Midbrain (tissue), 1 donor: ENCODE measurements at regions not wholly inside any gene's neighbourhood (a gene's known extent, or its start where the extent isn't known, plus 50 kb on each side); places are given as distances from the start of the nearest gene placed in this dataset.

Experiments
- DNase-seq: peaks from one replicate; lab custom pipeline; 2025; lab: John Stamatoyannopoulos, UW

- no peak for DNase-seq
Measured at GRCh38 chr3:127107491-127108375, 85.2 kb upstream of the PRR23E start.

GRCh38 chr3:127108796-127109195 lies 84.1 kb upstream of the PRR23E start:
- DNase-seq, result no peak

GRCh38 chr3:127110982-127111693 lies 81.8 kb upstream of the PRR23E start:
- no peak for DNase-seq

DNA sequence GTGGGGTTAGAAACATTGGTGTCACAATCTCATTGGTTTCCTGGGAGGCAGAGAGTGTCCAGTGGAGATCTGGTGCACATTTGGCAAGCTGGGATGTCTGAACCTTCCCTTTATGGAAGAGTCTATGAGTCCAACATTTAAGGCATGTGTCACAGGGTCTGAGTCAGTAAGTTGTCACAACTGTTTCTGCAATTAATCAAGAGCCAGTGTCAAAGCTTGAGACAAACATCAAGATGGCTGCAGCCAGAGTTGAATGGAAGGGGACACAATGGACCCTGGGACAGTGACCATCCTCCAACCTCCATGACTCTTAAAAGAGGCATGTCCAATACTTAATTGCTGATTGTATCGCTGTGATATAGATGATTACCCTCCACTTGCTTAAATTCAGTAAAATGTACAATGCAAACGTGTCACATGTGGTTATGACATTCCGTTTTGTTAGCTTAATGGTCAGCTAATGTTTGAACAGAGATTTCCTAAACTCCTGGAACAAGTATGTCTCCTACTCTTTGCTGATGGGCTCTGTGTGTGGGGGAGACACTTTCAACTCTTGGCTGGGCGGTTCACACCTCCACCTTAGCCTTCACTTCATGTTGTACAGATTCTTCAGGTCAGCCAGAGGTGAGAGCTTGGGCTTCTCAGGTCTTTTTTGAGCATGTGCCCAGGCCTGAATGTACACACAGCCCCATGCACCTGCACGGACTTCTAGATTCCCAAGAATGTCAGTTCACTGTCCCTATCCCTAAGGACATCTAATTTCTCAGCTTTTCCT lies 79.9 kb upstream of the PRR23E start:
- DNase-seq, result no peak

DNA sequence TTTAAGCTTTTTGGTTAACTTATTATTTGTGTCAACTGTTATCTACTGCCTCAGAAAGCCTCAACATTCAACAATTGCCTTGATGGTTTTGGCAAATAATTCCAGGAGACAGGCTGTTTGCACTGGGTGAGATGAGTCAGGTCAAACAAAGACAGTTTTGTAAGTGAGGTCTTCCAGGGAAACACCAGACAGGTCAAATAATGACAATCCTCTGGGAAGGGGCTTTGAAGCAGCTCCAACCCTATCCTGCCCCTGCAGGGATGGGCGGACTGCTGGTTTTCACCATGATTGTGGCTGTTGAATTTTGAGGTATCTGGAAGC lies 79.4 kb upstream of the PRR23E start:
- DNase-seq, result no peak

- DNase-seq, result no peak
Measured at GRCh38 chr3:127114337-127115070, 78.4 kb upstream of the PRR23E start.

DNA sequence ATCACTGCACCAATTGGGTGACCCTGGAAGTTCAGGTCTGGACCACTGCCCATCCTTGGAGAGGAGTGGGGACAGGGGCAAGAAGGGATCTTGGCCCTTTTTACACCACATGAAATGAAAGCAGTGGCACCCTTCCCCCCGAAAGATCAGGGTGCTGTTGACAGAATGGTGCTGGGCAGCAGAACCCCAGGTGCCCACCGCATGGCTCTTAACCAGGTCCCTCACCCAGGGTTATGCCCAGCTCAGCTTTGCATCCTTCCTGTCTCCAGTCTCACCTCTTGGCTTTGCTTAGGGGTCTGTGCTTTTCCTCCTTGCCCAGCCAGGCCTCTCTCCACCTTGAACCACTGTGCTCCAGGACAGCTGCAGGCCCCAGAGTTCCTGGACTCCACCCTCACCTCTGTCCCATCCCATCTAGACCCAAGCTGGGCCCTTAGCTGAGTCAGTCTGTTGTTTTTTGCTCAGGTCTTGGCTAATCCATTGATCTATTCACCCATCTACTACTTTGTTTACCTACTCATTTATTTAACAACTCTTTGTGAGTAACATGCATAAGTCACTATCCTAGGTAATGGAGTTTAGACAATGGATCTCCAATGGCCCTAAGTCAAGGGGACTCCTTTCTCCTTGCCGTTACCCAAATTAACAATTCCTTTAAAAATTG lies 77.1 kb upstream of the PRR23E start:
- DNase-seq, result no peak

GRCh38 chr3:127118366-127118765 lies 74.6 kb upstream of the PRR23E start:
- DNase-seq, result no peak

DNA sequence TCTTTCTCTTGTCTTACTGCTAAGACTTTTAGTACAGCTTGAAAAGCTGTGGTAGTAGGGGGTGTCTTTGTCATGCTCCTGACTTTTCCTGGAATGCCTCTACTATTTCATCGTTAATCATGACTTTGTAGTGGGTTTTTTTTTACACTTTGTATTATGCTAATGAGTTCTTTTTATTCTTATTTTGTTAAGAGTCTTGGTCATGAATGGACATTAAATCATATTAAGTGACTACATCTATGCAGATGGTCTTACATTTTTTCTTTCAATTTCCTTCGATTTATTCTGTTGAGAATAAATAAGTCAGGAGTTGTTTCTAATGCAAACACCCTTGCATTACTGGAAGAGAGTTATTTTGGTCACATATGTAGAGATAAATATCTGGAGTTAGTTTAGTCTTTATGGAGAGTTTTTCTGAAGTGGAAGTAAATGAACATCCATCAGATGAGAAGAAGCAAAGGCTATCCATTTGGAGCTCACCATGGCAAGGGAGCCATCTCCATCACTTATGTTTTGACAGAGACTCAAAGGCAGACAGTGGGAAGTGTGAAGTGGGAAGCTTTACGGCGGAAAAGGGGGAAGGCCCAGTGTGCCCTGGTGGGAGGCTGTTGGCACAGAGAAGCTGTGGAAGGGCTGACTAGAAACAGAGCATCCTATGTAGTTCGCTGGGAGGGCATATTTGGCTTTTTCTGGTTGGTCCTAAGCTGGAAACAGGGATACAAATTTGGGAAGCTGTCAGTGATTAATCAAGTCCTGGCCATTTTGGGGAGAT lies 73.1 kb upstream of the PRR23E start:
- no peak for DNase-seq

DNA sequence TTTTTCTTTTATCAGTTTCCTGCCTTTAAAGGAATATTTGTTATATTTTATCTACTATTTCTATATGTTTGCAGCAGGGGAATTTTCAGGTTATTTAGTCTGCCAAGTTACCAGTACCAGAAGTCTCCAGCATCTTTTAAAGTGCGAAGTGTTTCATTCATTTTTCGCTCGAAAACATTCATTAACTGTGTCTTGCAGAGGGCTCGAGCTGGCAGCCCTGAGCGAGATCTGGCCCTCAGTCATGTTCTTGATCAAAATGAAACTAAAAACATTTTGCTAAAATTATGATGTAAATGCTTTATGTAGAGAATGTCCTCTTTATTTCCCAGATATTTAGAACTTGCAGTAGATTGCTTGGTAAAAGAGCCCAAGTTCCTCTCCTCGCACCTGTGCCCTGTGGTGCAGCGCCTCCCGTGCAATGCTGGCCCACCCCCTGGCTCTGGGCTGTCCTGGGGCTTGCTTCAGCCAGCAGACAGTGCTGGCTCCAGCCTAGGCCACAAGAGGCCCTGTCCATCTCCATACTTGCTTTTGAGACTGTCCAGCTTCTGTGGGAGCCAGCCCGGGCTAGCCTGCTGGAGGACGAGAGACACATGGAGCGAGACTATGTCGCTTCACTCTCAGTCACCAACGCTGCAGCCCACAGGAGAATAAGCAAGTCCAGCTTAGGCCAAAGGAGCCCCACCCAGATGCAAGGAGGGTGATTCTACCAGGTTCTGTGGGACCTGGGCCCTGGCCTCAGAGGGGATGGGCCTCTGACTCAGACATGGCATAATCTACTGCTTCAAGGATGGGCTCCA lies 71.9 kb upstream of the PRR23E start:
- no peak for DNase-seq

- DNase-seq, result no peak
Measured at GRCh38 chr3:127121885-127122284, 71.0 kb upstream of the PRR23E start.

DNA sequence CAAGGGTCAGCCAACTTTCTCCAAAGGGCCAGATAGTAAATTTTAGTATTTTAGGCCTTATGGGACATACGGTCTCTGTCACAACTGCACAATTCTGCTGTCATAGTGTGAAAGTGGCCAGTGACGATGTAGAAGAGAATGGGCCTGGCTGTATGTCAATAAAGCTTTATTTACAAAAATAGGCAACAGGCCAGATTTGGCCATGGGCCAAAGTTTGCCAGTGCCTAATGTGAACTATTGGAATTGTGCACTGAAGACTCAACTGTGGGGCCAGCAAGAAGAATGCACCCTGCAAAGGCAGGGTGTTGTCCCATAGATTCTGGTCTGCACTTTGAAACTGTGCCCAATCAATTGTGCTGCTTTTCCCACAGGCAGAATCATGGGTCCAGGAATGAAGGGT lies 69.4 kb upstream of the PRR23E start:
- no peak for DNase-seq

- no peak for DNase-seq
Measured at GRCh38 chr3:127124120-127124519, 68.8 kb upstream of the PRR23E start.

- no peak for DNase-seq
Measured at GRCh38 chr3:127131424-127132170, 61.3 kb upstream of the PRR23E start.

- DNase-seq, result no peak
Measured at GRCh38 chr3:127132876-127133275, 60.1 kb upstream of the PRR23E start.

DNA sequence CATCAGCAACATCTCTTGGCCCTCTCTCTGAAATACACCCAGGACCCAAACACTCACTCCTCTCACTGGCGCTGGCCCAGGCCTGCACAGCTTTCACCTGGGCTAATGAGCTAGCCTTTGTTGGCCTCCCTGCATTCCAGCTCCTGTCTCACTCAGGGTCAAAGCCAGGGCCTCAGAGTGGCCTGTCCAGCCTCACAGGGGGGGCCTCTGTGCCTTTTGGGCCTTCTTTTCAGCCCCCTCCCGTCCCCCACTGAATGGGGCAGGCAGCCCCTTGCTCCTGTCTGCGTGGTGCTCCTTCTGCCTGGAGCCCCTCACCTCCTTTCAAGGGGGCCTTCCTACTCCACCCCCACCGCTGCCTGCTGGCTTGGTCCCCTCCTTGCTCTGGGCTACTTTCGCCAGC lies 59.0 kb upstream of the PRR23E start:
- DNase-seq, result no peak

DNA sequence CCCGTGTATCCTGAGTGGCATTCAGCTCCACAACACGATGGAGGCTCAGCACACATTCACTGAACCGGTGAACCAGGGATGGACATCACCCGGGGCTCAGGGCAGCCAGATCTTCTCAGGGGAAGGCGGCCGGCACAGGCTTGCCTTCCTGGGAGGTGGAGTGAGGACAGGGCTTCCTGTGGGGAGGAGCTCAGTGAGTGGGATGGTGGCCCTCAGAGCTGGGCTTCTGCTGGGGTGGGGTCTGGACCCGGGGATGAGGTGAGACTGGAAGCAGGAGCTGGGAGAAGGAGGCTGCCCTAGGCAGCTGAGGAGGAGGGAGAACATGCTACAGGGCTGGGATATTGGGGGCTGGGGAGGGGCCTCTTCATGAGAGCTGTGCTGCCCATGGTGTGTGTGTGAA lies 58.5 kb upstream of the PRR23E start:
- no peak for DNase-seq

DNA sequence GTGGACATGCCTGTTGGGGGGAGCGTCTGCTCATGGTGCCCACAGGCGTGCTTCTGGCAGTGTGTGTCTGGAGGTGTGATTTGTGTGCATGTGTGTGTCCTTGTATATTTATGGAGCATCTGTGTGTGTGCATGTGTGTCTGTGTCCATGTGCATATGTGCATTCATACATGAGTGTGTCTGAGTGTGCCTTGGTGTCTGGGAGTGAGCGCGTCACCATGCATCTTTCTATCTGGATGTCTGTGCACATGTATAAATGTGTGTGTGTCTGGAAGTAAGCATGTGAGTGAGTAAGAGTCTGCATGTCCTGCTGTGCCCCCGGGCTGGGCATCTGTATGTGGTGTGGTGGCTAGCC lies 58.1 kb upstream of the PRR23E start:
- DNase-seq, result no peak
